GM21390 (cell line): ENCODE measurements at regions not wholly inside any gene's neighbourhood (a gene's known extent, or its start where the extent isn't known, plus 50 kb on each side); places are given as distances from the start of the nearest gene placed in this dataset.

Experiments
- ATAC-seq: cut with Tn5 transposase; IDR thresholded peaks from one replicate; pipeline ENCODE4 v1.9.1; 2021; ENCODE audit not compliant: unreplicated experiment

GRCh38 chr4:128512161-128512560, 224.5 kb upstream of the PGRMC2 start:
- no peak for ATAC-seq

GRCh38 chr4:128510850-128511249, 223.2 kb upstream of the PGRMC2 start:
- ATAC-seq: no peak

GRCh38 chr4:128502818-128503527, 215.4 kb upstream of the PGRMC2 start:
- ATAC-seq: no peak

GRCh38 chr4:128501239-128501638, 213.6 kb upstream of the PGRMC2 start:
- ATAC-seq: no peak

GRCh38 chr4:128488055-128488705, 200.6 kb upstream of the PGRMC2 start:
- ATAC-seq: no peak

- no peak for ATAC-seq
Measured at GRCh38 chr4:128484896-128485295, 197.3 kb upstream of the PGRMC2 start.

- no peak for ATAC-seq
Measured at GRCh38 chr4:128483816-128484215, 196.2 kb upstream of the PGRMC2 start.

GRCh38 chr4:128483041-128483440, 195.4 kb upstream of the PGRMC2 start:
- no peak for ATAC-seq

GRCh38 chr4:128481752-128482480, 194.3 kb upstream of the PGRMC2 start:
- ATAC-seq: no peak

- ATAC-seq: no peak
Measured at GRCh38 chr4:128480945-128481344, 193.3 kb upstream of the PGRMC2 start.

GRCh38 chr4:128477540-128477939, 189.9 kb upstream of the PGRMC2 start:
- ATAC-seq: no peak

- ATAC-seq: no peak
Measured at GRCh38 chr4:128475597-128475996, 188.0 kb upstream of the PGRMC2 start.

GRCh38 chr4:128471576-128471975, 184.0 kb upstream of the PGRMC2 start:
- no peak for ATAC-seq

- ATAC-seq: no peak
Measured at GRCh38 chr4:128470492-128471053, 183.0 kb upstream of the PGRMC2 start.

GRCh38 chr4:128468123-128468989, 180.7 kb upstream of the PGRMC2 start:
- ATAC-seq: no peak

GRCh38 chr4:128465523-128465922, 177.9 kb upstream of the PGRMC2 start:
- ATAC-seq: no peak

- no peak for ATAC-seq
Measured at GRCh38 chr4:128463006-128463405, 175.4 kb upstream of the PGRMC2 start.

GRCh38 chr4:128462103-128462783, 174.6 kb upstream of the PGRMC2 start:
- ATAC-seq: no peak

GRCh38 chr4:128461291-128462102, 173.9 kb upstream of the PGRMC2 start:
- no peak for ATAC-seq
